WERI-Rb-1 (cell line): ENCODE measurements at regions not wholly inside any gene's neighbourhood (a gene's known extent, or its start where the extent isn't known, plus 50 kb on each side); places are given as distances from the start of the nearest gene placed in this dataset.

Source experiments
- DNase-seq: peaks from one replicate; pipeline ENCODE4 v3.0.0-alpha.2; 2020
- H3K27ac ChIP-seq: fragments of 250-450 bp; sonication (Bioruptor Pico); 2 replicates; pipeline ENCODE4 v1.5.1; 2020; ENCODE audit warnings: mild to moderate bottlenecking, moderate library complexity
- H3K27me3 ChIP-seq: fragments of 250-450 bp; sonication (Bioruptor Pico); 2 replicates; pipeline ENCODE4 v1.5.1; 2021; ENCODE audit warnings: mild to moderate bottlenecking, low read depth, moderate library complexity; ENCODE audit not compliant: insufficient read depth, severe bottlenecking
- H3K36me3 ChIP-seq: fragments of 250-450 bp; sonication (Bioruptor Pico); 2 replicates; pipeline ENCODE4 v1.5.1; 2020; ENCODE audit warnings: mild to moderate bottlenecking, moderate library complexity
- H3K4me3 ChIP-seq: 2 replicates; pipeline ENCODE4 v1.5.1; 2011; ENCODE audit warnings: low read depth, mild to moderate bottlenecking, control low read depth, low read length
- H3K9me3 ChIP-seq: fragments of 250-450 bp; sonication (Bioruptor Pico); 2 replicates; pipeline ENCODE4 v1.5.1; 2021; ENCODE audit warnings: mild to moderate bottlenecking, moderate library complexity; ENCODE audit not compliant: severe bottlenecking
- TF ChIP-seq, protein P1 (sequence below): IDR thresholded peaks from 2 replicates; pipeline ENCODE4 v1.5.1; 2011; ENCODE audit warnings: low read depth, mild to moderate bottlenecking, control low read depth, inconsistent platforms, low read length

DNA sequence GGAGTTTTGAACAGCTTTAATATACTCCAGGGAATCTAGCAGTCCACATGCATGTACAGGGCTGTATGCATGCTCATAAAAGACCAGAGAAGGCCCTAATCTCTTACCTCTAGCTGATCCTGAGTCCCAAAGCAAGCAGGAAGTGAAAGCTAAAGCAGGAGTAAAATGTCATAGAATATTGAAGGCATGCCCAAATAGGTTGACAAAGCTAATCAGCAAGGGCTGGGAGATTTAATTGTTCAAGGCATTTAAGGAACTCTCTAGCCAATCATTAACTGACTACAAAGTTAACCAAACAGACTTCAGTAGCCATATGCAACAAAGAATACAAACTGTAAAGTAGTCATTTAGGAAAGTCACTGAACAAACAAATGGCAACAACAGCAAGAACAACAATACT, 85.8 kb upstream of the KBTBD8 start:
- H3K36me3 ChIP-seq: no peaks in the 10 kb centered on the region
- H3K9me3 ChIP-seq: peaks cover 5% of the 10 kb centered on the region
- DNase-seq: no peak
- no peak overlapping the region for H3K27ac ChIP-seq
- TF ChIP-seq, protein P1, sequence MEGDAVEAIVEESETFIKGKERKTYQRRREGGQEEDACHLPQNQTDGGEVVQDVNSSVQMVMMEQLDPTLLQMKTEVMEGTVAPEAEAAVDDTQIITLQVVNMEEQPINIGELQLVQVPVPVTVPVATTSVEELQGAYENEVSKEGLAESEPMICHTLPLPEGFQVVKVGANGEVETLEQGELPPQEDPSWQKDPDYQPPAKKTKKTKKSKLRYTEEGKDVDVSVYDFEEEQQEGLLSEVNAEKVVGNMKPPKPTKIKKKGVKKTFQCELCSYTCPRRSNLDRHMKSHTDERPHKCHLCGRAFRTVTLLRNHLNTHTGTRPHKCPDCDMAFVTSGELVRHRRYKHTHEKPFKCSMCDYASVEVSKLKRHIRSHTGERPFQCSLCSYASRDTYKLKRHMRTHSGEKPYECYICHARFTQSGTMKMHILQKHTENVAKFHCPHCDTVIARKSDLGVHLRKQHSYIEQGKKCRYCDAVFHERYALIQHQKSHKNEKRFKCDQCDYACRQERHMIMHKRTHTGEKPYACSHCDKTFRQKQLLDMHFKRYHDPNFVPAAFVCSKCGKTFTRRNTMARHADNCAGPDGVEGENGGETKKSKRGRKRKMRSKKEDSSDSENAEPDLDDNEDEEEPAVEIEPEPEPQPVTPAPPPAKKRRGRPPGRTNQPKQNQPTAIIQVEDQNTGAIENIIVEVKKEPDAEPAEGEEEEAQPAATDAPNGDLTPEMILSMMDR: no peak
- H3K27me3 ChIP-seq: no peaks in the 10 kb centered on the region
- H3K4me3 ChIP-seq: no peak overlapping the region

DNA sequence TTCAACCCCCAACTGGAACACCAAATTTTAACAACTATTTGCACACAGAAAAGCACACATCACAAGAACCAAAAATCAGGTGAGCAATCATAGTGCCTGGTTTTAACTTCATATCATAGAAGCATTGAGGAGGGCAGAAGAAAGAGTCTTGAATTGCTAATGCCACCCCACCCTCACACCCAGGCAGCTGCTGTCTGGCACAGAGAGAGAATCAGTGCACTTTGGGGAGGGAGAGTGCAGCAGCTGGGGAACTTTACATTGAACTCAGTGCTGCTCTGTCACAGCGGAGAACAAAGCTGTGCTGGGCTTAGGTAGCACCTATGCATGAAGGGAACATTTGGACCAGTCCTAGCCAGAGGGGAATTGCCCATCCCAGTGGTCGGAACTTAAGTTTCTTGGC, 76.0 kb upstream of the KBTBD8 start:
- Histone ChIP-seq H3K4me3 (no peak overlapping the region), H3K36me3 (no peaks in the 10 kb centered on the region)

DNA sequence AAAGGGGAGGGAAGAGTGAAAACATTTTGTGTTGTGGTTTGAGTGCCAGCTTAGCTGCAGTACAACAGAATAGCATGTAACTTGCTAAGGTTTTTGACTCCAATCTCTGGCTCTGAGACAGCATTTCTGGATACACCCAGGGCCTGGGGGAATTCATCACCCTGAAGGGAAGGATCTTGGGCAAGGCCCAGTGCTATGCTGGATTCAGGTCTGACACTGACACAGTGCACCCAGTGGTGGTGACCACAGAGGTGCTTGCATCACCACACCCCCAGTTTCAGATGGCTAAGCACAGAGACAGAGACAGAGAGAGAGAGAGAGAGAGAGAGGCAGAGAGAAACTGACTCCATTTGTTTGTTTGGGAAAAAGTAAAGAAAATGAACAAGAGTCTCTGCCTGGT, 74.1 kb upstream of the KBTBD8 start:
- H3K27ac ChIP-seq: no peak overlapping the region
- H3K27me3 ChIP-seq: no peaks in the 10 kb centered on the region
- no peaks in the 10 kb centered on the region for H3K36me3 ChIP-seq
- DNase-seq: no peak
- H3K9me3 ChIP-seq: no peaks in the 10 kb centered on the region
- TF ChIP-seq, protein P1: no peak
- H3K4me3 ChIP-seq: no peak overlapping the region

More for the DNA sequence above, 76.0 kb upstream of the KBTBD8 start:
- no peak for DNase-seq
- TF ChIP-seq, protein P1: no peak
- no peaks in the 10 kb centered on the region for H3K27me3 ChIP-seq
- no peak overlapping the region for H3K27ac ChIP-seq
- H3K9me3 ChIP-seq: no peaks in the 10 kb centered on the region

DNA sequence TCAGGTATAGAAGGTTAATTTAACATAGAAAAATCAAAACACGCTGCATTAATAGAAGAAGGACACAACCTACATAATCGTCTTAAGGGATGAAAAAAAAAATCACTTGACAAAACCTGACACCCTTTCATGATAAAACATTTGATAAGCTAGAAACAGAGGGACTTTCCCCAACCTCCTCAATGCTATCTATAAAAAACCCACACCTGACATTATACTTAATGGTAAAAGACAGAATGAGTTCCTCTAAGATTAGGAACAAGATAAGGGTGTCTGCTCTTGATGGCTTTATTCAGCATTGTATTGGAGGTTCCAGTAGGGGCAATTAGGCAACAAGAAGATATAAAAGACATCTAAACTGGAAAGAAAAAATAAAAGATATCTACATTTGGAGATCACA, 69.9 kb upstream of the KBTBD8 start:
- no peak for DNase-seq
- Histone ChIP-seq H3K27ac (no peak overlapping the region), H3K9me3 (no peaks in the 10 kb centered on the region), H3K27me3 (no peaks in the 10 kb centered on the region), H3K36me3 (no peaks in the 10 kb centered on the region), H3K4me3 (no peak overlapping the region)
- TF ChIP-seq, protein P1: no peak

DNA sequence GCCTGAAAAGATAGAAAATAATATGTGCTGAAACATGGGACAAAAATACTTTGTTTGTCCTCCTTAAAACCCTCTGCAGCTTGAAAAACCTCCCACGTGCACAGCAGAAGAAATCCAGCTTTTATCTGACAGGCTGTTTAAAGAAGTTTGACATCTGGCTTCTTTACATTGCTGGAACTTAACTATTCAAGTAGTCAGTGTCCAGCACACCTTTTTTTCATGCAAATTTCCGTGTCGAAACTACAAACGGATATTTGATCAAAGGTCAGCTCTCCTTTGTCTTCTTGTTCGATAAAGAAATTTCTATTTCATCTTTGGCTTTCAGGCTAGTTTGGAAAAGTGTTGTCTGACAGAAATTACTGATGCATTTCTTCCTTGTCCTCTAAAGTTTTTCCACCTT, 66.8 kb upstream of the KBTBD8 start:
- TF ChIP-seq, protein P1: no peak
- Histone ChIP-seq H3K9me3 (no peaks in the 10 kb centered on the region), H3K27ac (no peak overlapping the region), H3K4me3 (no peak overlapping the region), H3K27me3 (no peaks in the 10 kb centered on the region), H3K36me3 (no peaks in the 10 kb centered on the region)
- DNase-seq: no peak

DNA sequence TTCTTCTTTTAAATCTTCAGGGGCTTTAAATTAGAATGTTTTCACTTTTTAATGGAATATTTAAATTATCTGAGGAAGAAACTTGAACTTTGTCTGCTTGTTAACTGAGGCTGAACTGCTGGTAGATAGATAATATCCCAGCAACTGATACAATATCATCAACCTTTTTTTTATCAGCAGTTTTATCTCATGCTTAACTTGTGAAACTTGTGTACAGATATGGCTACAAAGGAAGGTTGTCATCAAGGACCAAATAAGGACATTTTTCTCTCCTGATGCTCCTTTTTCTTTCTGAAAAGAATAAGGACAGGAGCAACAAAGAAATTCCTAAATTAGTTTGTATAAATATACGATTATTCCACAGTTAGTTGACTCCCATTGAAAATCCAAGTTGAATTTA, 66.4 kb upstream of the KBTBD8 start:
- Histone ChIP-seq H3K27me3 (no peaks in the 10 kb centered on the region), H3K36me3 (no peaks in the 10 kb centered on the region), H3K9me3 (no peaks in the 10 kb centered on the region), H3K27ac (no peak overlapping the region), H3K4me3 (no peak overlapping the region)
- TF ChIP-seq, protein P1: no peak
- no peak for DNase-seq
